GM23338 (cell line): ENCODE measurements at regions not wholly inside any gene's neighbourhood (a gene's known extent, or its start where the extent isn't known, plus 50 kb on each side); places are given as distances from the start of the nearest gene placed in this dataset.

ENCODE experiments used
- ATAC-seq: fragments of 200-7000 bp; cut with Tn5 transposase; 3 replicates; pipeline ENCODE4 v1.9.1; 2020
- DNase-seq: peaks from one replicate; pipeline ENCODE4 v3.0.0-alpha.2; 2015; ENCODE audit warnings: low spot score
- H2AFZ ChIP-seq: fragments of 200-600 bp; sonication (generic); 2 replicates; pipeline ENCODE4 v1.8.0; 2016; ENCODE audit warnings: antibody characterized with exemption, mild to moderate bottlenecking, moderate library complexity
- H3F3A ChIP-seq: fragments of 200-600 bp; sonication (generic); replicated peaks from 2 replicates; pipeline ENCODE4 v1.8.0; 2017; ENCODE audit warnings: antibody characterized with exemption, mixed run types, low read depth
- H3K27ac ChIP-seq: fragments of 200-600 bp; sonication (generic); 2 replicates; pipeline ENCODE4 v1.6.1; 2016; ENCODE audit warnings: low read depth
- H3K27me3 ChIP-seq: fragments of 200-600 bp; sonication (generic); 2 replicates; pipeline ENCODE4 v1.8.0; 2016; ENCODE audit warnings: mild to moderate bottlenecking, mixed run types, moderate library complexity; ENCODE audit not compliant: insufficient read depth
- H3K36me3 ChIP-seq: fragments of 200-600 bp; sonication (generic); 2 replicates; pipeline ENCODE4 v1.8.0; 2016; ENCODE audit warnings: mild to moderate bottlenecking; ENCODE audit not compliant: insufficient read depth
- H3K4me1 ChIP-seq: fragments of 200-600 bp; sonication (generic); 2 replicates; pipeline ENCODE4 v1.8.0; 2016; ENCODE audit warnings: mild to moderate bottlenecking, moderate library complexity; ENCODE audit not compliant: insufficient read depth
- H3K4me2 ChIP-seq: fragments of 200-600 bp; sonication (generic); 2 replicates; pipeline ENCODE4 v1.7.1; 2017; ENCODE audit warnings: mixed run types
- H3K4me3 ChIP-seq: fragments of 200-600 bp; sonication (generic); 2 replicates; pipeline ENCODE4 v1.6.1; 2016; ENCODE audit warnings: mixed run types
- H3K79me2 ChIP-seq: fragments of 200-600 bp; sonication (generic); replicated peaks from 2 replicates; pipeline ENCODE4 v1.8.0; 2017; ENCODE audit warnings: mild to moderate bottlenecking; ENCODE audit not compliant: insufficient read depth
- H3K9me2 ChIP-seq: fragments of 200-600 bp; sonication (generic); 2 replicates; pipeline ENCODE4 v1.8.0; 2017; ENCODE audit not compliant: insufficient read depth
- H4K20me1 ChIP-seq: fragments of 200-600 bp; sonication (generic); replicated peaks from 2 replicates; pipeline ENCODE4 v1.8.0; 2017; ENCODE audit warnings: mild to moderate bottlenecking; ENCODE audit not compliant: insufficient read depth
- H3K27ac Mint-ChIP-seq: 2 replicates; pipeline ENCODE4 v1.8.0; 2020; ENCODE audit warnings: inconsistent platforms, mild to moderate bottlenecking, moderate library complexity, mixed read lengths
- H3K27me3 Mint-ChIP-seq: 3 replicates; pipeline ENCODE4 v1.8.0; 2022; ENCODE audit warnings: low read depth, mild to moderate bottlenecking, moderate library complexity, mixed read lengths, inconsistent platforms; ENCODE audit not compliant: insufficient read depth, poor library complexity
- H3K36me3 Mint-ChIP-seq: 3 replicates; pipeline ENCODE4 v1.8.0; 2021; ENCODE audit warnings: low read depth, mild to moderate bottlenecking, inconsistent platforms, moderate library complexity, mixed read lengths
- H3K4me1 Mint-ChIP-seq: 3 replicates; pipeline ENCODE4 v1.8.0; 2020; ENCODE audit warnings: mild to moderate bottlenecking, inconsistent platforms, mixed read lengths
- H3K4me3 Mint-ChIP-seq: 3 replicates; pipeline ENCODE4 v1.8.0; 2021; ENCODE audit warnings: moderate library complexity, mild to moderate bottlenecking, inconsistent platforms, mixed read lengths
- H3K9me3 Mint-ChIP-seq: 3 replicates; pipeline ENCODE4 v1.8.0; 2020; ENCODE audit warnings: moderate library complexity, mild to moderate bottlenecking, inconsistent platforms, mixed read lengths
- CREB1 ChIP-seq: fragments of 250-450 bp; sonication (Bioruptor Pico); IDR thresholded peaks from 2 replicates; pipeline ENCODE4 v1.5.0; 2020; ENCODE audit warnings: low read depth, mild to moderate bottlenecking, moderate library complexity
- ETS1 ChIP-seq: IDR thresholded peaks from 2 replicates; pipeline ENCODE4 v1.6.1; 2016; ENCODE audit warnings: antibody characterized with exemption
- EZH2 ChIP-seq: fragments of 200-600 bp; sonication (generic); IDR thresholded peaks from one replicate; pipeline ENCODE4 v1.8.0; 2017; ENCODE audit warnings: antibody characterized with exemption, mild to moderate bottlenecking, low read depth; ENCODE audit not compliant: unreplicated experiment
- EZH2phosphoT487 ChIP-seq: fragments of 200-600 bp; sonication (generic); IDR thresholded peaks from one replicate; pipeline ENCODE4 v1.8.1; 2018; ENCODE audit warnings: antibody characterized with exemption; ENCODE audit not compliant: unreplicated experiment
- NANOG ChIP-seq: IDR thresholded peaks from 2 replicates; pipeline ENCODE4 v1.6.1; 2016; ENCODE audit warnings: antibody characterized with exemption, borderline replicate concordance
- ZNF331 ChIP-seq: fragments of 250-450 bp; sonication (Bioruptor Pico); IDR thresholded peaks from 2 replicates; pipeline ENCODE4 v1.5.0; 2020; ENCODE audit warnings: low read depth, mild to moderate bottlenecking, moderate library complexity
- TF ChIP-seq, protein P1 (sequence below): fragments of 250-450 bp; sonication (Bioruptor Pico); IDR thresholded peaks from 2 replicates; pipeline ENCODE4 v1.5.0; 2020; ENCODE audit warnings: mild to moderate bottlenecking, moderate library complexity
- TF ChIP-seq, protein P2 (sequence below), 2 experiments: fragments of 200-600 bp in 1 of 2; sonication (generic) in 1 of 2; conservative IDR thresholded peaks; 2 replicates each; pipeline versions ENCODE4 v1.5.1 to v1.6.1; 2016 to 2017; ENCODE audit warnings: antibody characterized with exemption in 2 of 2, low read depth in 2 of 2, mild to moderate bottlenecking in 2 of 2, moderate library complexity in 1 of 2

DNA sequence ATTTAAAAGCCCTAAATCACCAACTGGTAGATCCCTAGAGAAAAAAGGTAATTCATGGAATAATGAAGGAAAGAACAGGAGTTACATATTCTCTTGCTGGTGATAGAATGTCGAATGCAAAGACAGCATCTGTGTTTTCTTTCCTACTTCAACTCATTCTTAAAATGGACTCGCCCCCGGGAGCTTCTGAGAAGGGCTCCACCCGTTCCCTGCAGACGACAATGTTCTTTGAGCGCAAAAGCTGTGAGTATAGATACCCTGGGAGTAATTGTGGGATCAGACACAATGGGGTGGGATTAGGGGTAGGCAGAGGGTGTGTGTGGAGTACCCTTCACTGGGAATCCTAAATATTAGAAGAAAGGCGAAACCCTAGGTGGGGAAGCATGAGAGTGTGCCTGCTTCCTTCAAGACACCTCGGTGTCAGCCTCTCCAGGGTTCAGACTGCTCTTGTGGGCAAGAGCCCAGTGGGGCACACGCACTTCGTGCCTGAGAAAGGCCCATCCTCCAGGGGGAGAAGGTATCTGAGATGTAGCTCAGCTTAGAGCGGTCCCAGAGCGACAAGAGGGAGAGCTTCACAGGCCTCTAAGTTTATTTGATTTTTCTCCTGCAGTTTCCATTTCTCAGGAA, 123.3 kb upstream of the DPYD start:
- ATAC-seq (peak; percentile 32), DNase-seq (peak; percentile 31)
- Histone ChIP-seq H3K27me3 (peaks cover 76% of the 10 kb centered on the region), H3K79me2 (no peaks in the 10 kb centered on the region), H3K4me1 (peaks cover 26% of the 10 kb centered on the region; the same call in 1 of the 2 replicates), H3K4me2 (peak overlapping the region; percentile 85), H4K20me1 (peaks cover 7% of the 10 kb centered on the region; the same call in 1 of the 2 replicates), H3K27ac (no peak overlapping the region), H3F3A (peaks cover 3% of the 10 kb centered on the region; the same call in 1 of the 2 replicates), H3K9me2 (no peaks in the 10 kb centered on the region), H3K4me3 (peak overlapping the region; percentile 63), H3K36me3 (no peaks in the 10 kb centered on the region), H2AFZ (peak overlapping the region; percentile 67; the same call in 1 of the 2 replicates)
- Mint-ChIP-seq H3K27ac (no peak overlapping the region), H3K4me3 (peak overlapping the region; percentile 79), H3K4me1 (peaks cover 23% of the 10 kb centered on the region), H3K36me3 (no peaks in the 10 kb centered on the region), H3K9me3 (no peaks in the 10 kb centered on the region), H3K27me3 (peaks cover 52% of the 10 kb centered on the region)
- TF ChIP-seq, protein P1, sequence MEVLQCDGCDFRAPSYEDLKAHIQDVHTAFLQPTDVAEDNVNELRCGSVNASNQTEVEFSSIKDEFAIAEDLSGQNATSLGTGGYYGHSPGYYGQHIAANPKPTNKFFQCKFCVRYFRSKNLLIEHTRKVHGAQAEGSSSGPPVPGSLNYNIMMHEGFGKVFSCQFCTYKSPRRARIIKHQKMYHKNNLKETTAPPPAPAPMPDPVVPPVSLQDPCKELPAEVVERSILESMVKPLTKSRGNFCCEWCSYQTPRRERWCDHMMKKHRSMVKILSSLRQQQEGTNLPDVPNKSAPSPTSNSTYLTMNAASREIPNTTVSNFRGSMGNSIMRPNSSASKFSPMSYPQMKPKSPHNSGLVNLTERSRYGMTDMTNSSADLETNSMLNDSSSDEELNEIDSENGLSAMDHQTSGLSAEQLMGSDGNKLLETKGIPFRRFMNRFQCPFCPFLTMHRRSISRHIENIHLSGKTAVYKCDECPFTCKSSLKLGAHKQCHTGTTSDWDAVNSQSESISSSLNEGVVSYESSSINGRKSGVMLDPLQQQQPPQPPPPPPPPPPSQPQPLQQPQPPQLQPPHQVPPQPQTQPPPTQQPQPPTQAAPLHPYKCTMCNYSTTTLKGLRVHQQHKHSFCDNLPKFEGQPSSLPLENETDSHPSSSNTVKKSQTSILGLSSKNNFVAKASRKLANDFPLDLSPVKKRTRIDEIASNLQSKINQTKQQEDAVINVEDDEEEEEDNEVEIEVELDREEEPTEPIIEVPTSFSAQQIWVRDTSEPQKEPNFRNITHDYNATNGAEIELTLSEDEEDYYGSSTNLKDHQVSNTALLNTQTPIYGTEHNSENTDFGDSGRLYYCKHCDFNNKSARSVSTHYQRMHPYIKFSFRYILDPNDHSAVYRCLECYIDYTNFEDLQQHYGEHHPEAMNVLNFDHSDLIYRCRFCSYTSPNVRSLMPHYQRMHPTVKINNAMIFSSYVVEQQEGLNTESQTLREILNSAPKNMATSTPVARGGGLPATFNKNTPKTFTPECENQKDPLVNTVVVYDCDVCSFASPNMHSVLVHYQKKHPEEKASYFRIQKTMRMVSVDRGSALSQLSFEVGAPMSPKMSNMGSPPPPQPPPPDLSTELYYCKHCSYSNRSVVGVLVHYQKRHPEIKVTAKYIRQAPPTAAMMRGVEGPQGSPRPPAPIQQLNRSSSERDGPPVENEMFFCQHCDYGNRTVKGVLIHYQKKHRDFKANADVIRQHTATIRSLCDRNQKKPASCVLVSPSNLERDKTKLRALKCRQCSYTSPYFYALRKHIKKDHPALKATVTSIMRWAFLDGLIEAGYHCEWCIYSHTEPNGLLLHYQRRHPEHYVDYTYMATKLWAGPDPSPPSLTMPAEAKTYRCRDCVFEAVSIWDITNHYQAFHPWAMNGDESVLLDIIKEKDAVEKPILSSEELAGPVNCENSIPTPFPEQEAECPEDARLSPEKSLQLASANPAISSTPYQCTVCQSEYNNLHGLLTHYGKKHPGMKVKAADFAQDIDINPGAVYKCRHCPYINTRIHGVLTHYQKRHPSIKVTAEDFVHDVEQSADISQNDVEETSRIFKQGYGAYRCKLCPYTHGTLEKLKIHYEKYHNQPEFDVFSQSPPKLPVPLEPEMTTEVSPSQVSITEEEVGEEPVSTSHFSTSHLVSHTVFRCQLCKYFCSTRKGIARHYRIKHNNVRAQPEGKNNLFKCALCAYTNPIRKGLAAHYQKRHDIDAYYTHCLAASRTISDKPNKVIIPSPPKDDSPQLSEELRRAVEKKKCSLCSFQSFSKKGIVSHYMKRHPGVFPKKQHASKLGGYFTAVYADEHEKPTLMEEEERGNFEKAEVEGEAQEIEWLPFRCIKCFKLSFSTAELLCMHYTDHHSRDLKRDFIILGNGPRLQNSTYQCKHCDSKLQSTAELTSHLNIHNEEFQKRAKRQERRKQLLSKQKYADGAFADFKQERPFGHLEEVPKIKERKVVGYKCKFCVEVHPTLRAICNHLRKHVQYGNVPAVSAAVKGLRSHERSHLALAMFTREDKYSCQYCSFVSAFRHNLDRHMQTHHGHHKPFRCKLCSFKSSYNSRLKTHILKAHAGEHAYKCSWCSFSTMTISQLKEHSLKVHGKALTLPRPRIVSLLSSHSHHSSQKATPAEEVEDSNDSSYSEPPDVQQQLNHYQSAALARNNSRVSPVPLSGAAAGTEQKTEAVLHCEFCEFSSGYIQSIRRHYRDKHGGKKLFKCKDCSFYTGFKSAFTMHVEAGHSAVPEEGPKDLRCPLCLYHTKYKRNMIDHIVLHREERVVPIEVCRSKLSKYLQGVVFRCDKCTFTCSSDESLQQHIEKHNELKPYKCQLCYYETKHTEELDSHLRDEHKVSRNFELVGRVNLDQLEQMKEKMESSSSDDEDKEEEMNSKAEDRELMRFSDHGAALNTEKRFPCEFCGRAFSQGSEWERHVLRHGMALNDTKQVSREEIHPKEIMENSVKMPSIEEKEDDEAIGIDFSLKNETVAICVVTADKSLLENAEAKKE = no peak
- TF ChIP-seq, protein P2, sequence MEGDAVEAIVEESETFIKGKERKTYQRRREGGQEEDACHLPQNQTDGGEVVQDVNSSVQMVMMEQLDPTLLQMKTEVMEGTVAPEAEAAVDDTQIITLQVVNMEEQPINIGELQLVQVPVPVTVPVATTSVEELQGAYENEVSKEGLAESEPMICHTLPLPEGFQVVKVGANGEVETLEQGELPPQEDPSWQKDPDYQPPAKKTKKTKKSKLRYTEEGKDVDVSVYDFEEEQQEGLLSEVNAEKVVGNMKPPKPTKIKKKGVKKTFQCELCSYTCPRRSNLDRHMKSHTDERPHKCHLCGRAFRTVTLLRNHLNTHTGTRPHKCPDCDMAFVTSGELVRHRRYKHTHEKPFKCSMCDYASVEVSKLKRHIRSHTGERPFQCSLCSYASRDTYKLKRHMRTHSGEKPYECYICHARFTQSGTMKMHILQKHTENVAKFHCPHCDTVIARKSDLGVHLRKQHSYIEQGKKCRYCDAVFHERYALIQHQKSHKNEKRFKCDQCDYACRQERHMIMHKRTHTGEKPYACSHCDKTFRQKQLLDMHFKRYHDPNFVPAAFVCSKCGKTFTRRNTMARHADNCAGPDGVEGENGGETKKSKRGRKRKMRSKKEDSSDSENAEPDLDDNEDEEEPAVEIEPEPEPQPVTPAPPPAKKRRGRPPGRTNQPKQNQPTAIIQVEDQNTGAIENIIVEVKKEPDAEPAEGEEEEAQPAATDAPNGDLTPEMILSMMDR (conservative IDR thresholded peaks at IDR 0.05; ENCODE audit: low read depth in 2 of 2) = no peak
- TF ChIP-seq EZH2phosphoT487 (no peak), ETS1 (no peak), CREB1 (CRISPR knock-in tag) (no peak), EZH2 (no peak), ZNF331 (no peak), NANOG (no peak)
